ENCODE measurements at regions not wholly inside any gene's neighbourhood (a gene's known extent, or its start where the extent isn't known, plus 50 kb on each side); places are given as distances from the start of the nearest gene placed in this dataset.

DNA sequence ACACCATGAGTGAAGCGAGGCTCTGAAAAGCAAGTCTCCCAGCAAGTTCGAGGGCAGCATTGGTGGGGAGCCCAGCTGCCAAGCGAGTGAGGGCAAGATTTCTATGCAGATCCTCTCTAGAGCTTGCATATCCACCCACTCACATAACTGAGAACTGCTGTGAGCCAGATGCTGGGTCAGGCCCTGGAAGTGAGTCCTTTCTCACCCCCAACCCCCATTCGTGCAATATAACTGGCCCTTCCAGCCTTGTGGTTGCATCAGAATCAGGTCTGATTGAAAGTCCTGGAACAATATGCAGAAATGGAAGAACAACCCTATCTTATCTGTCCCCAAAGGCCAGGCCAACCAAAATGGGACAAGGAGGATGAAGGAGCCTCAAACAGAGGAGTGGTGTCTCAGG is 146.6 kb downstream of the IRX5 start:
- Histone ChIP-seq H3K9ac (no peak overlapping the region), H3K4me1 (ENCODE audit: low read depth, poor library complexity, severe bottlenecking) (no peaks in the 10 kb centered on the region), H3K4me3 (IDR thresholded peaks at IDR 0.05; ENCODE audit: insufficient read depth, low read depth, low read length) (no peak overlapping the region), H2AFZ (ENCODE audit: low read depth) (no peak overlapping the region), H3K79me2 (ENCODE audit: insufficient read depth, low read depth) (no peaks in the 10 kb centered on the region), H3K27me3 (ENCODE audit: insufficient read depth, low read depth) (no peaks in the 10 kb centered on the region), H3K4me2 (no peak overlapping the region), H4K20me1 (ENCODE audit: insufficient read depth) (no peaks in the 10 kb centered on the region), H3K27ac (no peak overlapping the region), H3K36me3 (ENCODE audit: insufficient read depth) (no peaks in the 10 kb centered on the region)
- TF ChIP-seq, protein P1, sequence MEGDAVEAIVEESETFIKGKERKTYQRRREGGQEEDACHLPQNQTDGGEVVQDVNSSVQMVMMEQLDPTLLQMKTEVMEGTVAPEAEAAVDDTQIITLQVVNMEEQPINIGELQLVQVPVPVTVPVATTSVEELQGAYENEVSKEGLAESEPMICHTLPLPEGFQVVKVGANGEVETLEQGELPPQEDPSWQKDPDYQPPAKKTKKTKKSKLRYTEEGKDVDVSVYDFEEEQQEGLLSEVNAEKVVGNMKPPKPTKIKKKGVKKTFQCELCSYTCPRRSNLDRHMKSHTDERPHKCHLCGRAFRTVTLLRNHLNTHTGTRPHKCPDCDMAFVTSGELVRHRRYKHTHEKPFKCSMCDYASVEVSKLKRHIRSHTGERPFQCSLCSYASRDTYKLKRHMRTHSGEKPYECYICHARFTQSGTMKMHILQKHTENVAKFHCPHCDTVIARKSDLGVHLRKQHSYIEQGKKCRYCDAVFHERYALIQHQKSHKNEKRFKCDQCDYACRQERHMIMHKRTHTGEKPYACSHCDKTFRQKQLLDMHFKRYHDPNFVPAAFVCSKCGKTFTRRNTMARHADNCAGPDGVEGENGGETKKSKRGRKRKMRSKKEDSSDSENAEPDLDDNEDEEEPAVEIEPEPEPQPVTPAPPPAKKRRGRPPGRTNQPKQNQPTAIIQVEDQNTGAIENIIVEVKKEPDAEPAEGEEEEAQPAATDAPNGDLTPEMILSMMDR (conservative IDR thresholded peaks at IDR 0.05; ENCODE audit: low read depth, low read length): no peak

DNA sequence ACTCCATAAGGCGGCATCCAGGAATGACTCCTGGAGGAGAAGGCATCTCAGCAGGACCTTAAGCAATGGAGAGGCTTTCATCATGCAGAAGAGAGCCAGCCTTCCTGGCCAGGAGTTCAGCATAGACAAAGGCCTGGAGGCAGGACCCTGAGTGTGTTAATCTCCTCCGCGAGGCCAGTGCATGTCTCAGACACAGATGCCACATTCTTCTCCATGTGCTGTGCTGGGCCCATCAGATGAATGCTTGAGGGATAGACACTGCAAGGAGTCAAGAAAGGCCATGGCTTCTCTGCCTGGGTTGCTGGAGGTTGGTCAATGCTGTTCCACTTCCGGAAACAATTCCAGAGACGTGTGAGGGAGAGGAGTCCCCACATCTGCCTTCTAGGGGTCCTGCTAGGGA is 147.5 kb downstream of the IRX5 start:
- Histone ChIP-seq H3K9ac (no peak overlapping the region), H3K27ac (no peak overlapping the region), H4K20me1 (ENCODE audit: insufficient read depth) (no peaks in the 10 kb centered on the region), H3K4me2 (no peak overlapping the region), H3K4me3 (IDR thresholded peaks at IDR 0.05; ENCODE audit: insufficient read depth, low read depth, low read length) (no peak overlapping the region), H3K4me1 (ENCODE audit: low read depth, poor library complexity, severe bottlenecking) (no peaks in the 10 kb centered on the region), H2AFZ (ENCODE audit: low read depth) (no peak overlapping the region), H3K27me3 (ENCODE audit: insufficient read depth, low read depth) (no peaks in the 10 kb centered on the region), H3K79me2 (ENCODE audit: insufficient read depth, low read depth) (no peaks in the 10 kb centered on the region), H3K36me3 (ENCODE audit: insufficient read depth) (no peaks in the 10 kb centered on the region)
- TF ChIP-seq, protein P1 (conservative IDR thresholded peaks at IDR 0.05; ENCODE audit: low read depth, low read length): no peak

- Histone ChIP-seq H3K27me3 (ENCODE audit: insufficient read depth, low read depth) (no peaks in the 10 kb centered on the region), H3K4me3 (IDR thresholded peaks at IDR 0.05; ENCODE audit: insufficient read depth, low read depth, low read length) (no peak overlapping the region), H3K36me3 (ENCODE audit: insufficient read depth) (no peaks in the 10 kb centered on the region), H3K9ac (no peak overlapping the region), H3K4me2 (no peak overlapping the region), H3K27ac (no peak overlapping the region), H3K79me2 (ENCODE audit: insufficient read depth, low read depth) (no peaks in the 10 kb centered on the region), H3K4me1 (ENCODE audit: low read depth, poor library complexity, severe bottlenecking) (no peaks in the 10 kb centered on the region), H2AFZ (ENCODE audit: low read depth) (no peak overlapping the region), H4K20me1 (ENCODE audit: insufficient read depth) (no peaks in the 10 kb centered on the region)
- TF ChIP-seq, protein P1 (conservative IDR thresholded peaks at IDR 0.05; ENCODE audit: low read depth, low read length): no peak
Observed at GRCh38 chr16:55078699-55079410, 148.2 kb downstream of the IRX5 start.

- Histone ChIP-seq H3K4me1 (ENCODE audit: low read depth, poor library complexity, severe bottlenecking) (no peaks in the 10 kb centered on the region), H3K9ac (no peak overlapping the region), H3K27ac (no peak overlapping the region), H3K79me2 (ENCODE audit: insufficient read depth, low read depth) (no peaks in the 10 kb centered on the region), H3K4me3 (IDR thresholded peaks at IDR 0.05; ENCODE audit: insufficient read depth, low read depth, low read length) (no peak overlapping the region), H3K36me3 (ENCODE audit: insufficient read depth) (no peaks in the 10 kb centered on the region), H3K27me3 (ENCODE audit: insufficient read depth, low read depth) (no peaks in the 10 kb centered on the region), H2AFZ (ENCODE audit: low read depth) (no peak overlapping the region), H4K20me1 (ENCODE audit: insufficient read depth) (no peaks in the 10 kb centered on the region), H3K4me2 (no peak overlapping the region)
- TF ChIP-seq, protein P1 (conservative IDR thresholded peaks at IDR 0.05; ENCODE audit: low read depth, low read length): no peak
Observed at GRCh38 chr16:55081622-55082590, 151.2 kb downstream of the IRX5 start.
